ENCODE measurements at regions not wholly inside any gene's neighbourhood (a gene's known extent, or its start where the extent isn't known, plus 50 kb on each side); places are given as distances from the start of the nearest gene placed in this dataset.
"Not testable (repeated sequence)": the region's sequence is repeated elsewhere in the genome, so short reads cannot be mapped to it uniquely, and the experiment has no call there.

DNA sequence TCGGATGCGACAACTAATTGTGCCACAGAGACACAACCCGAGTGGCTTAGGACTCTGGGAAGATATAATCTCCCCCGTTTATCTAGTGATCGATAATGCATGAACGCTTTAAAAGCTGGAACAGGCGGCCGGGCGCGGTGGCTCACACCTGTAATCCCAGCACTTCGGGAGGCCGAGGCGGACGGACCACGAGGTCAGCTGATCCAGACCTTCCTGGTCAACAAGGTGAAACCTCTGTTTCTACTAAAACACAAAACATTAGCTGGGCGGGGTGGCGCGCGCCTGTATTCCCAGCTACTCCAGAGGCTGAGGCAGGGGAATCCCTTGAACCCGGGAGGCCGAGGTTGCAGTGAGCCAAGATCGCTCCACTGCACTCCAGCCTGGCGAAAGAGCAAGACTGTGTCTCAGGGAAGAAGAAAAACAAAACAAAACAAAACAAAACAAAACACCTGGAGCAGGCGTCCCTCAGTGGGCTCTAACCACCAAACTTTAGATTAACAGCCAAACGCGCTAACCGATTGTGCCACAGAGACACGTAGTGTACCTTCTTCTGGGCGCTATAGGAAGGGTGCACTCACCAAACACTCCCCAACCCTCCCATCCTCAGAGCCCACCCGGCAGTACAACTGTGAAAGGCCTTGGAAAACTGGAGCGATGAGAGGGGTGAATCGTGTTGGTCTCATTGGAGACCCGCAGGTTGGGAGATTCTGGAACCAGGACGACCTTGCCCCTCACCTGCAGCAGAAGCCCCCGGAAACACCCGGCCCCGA lies 53.3 kb upstream of the PPIAL4F start:
- TF ChIP-seq, protein P1, sequence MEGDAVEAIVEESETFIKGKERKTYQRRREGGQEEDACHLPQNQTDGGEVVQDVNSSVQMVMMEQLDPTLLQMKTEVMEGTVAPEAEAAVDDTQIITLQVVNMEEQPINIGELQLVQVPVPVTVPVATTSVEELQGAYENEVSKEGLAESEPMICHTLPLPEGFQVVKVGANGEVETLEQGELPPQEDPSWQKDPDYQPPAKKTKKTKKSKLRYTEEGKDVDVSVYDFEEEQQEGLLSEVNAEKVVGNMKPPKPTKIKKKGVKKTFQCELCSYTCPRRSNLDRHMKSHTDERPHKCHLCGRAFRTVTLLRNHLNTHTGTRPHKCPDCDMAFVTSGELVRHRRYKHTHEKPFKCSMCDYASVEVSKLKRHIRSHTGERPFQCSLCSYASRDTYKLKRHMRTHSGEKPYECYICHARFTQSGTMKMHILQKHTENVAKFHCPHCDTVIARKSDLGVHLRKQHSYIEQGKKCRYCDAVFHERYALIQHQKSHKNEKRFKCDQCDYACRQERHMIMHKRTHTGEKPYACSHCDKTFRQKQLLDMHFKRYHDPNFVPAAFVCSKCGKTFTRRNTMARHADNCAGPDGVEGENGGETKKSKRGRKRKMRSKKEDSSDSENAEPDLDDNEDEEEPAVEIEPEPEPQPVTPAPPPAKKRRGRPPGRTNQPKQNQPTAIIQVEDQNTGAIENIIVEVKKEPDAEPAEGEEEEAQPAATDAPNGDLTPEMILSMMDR (conservative IDR thresholded peaks at IDR 0.05; ENCODE audit: low read length): not testable (repeated sequence)
- not testable (repeated sequence) for TF ChIP-seq EZH2phosphoT487 (IDR thresholded peaks at IDR 0.05; ENCODE audit: borderline replicate concordance, low read depth, low read length)
